ENCODE measurements at regions not wholly inside any gene's neighbourhood (a gene's known extent, or its start where the extent isn't known, plus 50 kb on each side); places are given as distances from the start of the nearest gene placed in this dataset.

DNA sequence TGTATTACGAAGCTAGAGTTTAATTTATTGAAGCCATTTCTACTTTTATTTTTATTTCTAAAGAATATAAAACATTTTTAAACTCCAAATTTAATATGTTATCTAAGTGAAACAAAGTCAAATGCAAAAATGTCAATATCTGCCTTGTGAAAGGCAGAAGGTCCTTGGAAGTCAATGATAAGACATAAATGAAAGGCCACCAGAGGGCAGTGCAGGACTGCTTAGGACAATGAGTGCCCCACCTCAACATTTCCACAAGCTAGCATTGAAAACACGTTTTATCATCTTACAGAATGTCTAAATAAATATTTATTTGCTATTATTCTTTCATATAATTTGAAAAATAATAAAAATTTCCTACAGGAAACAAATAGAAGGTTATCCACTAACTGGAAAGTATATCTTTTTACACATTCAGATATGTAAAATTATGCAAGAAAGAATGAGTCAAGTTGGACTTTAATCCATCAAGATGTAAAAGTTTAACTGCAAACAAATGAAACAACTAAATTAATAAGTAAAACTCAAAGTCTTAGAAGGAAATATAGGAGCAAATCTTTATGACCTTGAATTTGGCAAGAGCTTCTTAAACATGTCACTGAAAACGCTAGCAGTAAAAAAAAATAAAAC lies 140.1 kb upstream of the FMN2 start:
- TF ChIP-seq CHD4 (IDR thresholded peaks at IDR 0.05; ENCODE audit: insufficient read depth, insufficient replicate concordance, low read depth, low read length, poor library complexity, severe bottlenecking) (no peak), CTCF (IDR thresholded peaks at IDR 0.05 in 2 of 3, conservative IDR thresholded peaks at IDR 0.05 in 1 of 3; ENCODE audit: insufficient read depth in 2 of 3, low read depth in 1 of 3, low read length in 3 of 3) (peak; percentile 52 to 77 (median 56); a peak in 5 of 6 replicates), MYNN (IDR thresholded peaks at IDR 0.05) (no peak), MYNN (CRISPR knock-in tag; IDR thresholded peaks at IDR 0.05) (no peak), SLC30A9 (CRISPR knock-in tag; IDR thresholded peaks at IDR 0.05) (no peak)
- TF ChIP-seq, protein P1, sequence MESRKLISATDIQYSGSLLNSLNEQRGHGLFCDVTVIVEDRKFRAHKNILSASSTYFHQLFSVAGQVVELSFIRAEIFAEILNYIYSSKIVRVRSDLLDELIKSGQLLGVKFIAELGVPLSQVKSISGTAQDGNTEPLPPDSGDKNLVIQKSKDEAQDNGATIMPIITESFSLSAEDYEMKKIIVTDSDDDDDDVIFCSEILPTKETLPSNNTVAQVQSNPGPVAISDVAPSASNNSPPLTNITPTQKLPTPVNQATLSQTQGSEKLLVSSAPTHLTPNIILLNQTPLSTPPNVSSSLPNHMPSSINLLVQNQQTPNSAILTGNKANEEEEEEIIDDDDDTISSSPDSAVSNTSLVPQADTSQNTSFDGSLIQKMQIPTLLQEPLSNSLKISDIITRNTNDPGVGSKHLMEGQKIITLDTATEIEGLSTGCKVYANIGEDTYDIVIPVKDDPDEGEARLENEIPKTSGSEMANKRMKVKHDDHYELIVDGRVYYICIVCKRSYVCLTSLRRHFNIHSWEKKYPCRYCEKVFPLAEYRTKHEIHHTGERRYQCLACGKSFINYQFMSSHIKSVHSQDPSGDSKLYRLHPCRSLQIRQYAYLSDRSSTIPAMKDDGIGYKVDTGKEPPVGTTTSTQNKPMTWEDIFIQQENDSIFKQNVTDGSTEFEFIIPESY (CRISPR knock-in tag; IDR thresholded peaks at IDR 0.05) = no peak

Measured in K562 (cell line).